ENCODE measurements at regions not wholly inside any gene's neighbourhood (a gene's known extent, or its start where the extent isn't known, plus 50 kb on each side); places are given as distances from the start of the nearest gene placed in this dataset.

DNA sequence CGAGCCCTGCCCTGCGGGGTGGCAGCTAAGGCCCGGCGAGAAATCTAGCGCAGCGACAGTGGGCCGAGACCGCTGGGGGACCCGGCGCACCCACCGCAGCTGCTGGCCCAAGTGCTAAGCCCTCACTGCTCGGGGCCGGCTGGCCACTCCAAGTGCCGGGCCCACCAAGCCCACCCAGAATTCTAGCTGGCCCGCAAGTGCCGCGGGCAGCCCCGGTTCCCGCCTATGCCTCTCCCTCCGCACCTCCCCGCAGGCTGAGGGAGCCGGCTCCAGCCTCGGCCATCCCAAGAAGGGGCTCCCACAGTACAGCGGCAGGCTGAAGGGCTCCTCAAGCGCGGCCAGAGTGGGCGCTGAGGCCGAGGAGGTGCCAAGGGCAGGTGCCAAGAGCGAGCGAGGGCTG is 55.2 kb upstream of the RND3 start:
- no peak overlapping the region for H3K27ac ChIP-seq (ENCODE audit: low read depth, low read length, poor library complexity, severe bottlenecking)
- no peaks in the 10 kb centered on the region for H3K9me2 ChIP-seq (ENCODE audit: low read depth, low read length)
- no peaks in the 10 kb centered on the region for H3K4me1 ChIP-seq (ENCODE audit: insufficient read depth, low read length, severe bottlenecking)
- H2AFZ ChIP-seq (ENCODE audit: low read length): no peak overlapping the region
- H3K9me3 ChIP-seq (ENCODE audit: low read length): no peaks in the 10 kb centered on the region
- no peak overlapping the region for H3K4me3 ChIP-seq (ENCODE audit: low read depth, low read length, poor library complexity, severe bottlenecking)
- no peak overlapping the region for H3K4me2 ChIP-seq (ENCODE audit: low read length)
- H3K9ac ChIP-seq (ENCODE audit: low read length): no peak overlapping the region
- H3K27me3 ChIP-seq (ENCODE audit: insufficient read depth, low read length): no peaks in the 10 kb centered on the region
- TF ChIP-seq EZH2 (IDR thresholded peaks at IDR 0.05; ENCODE audit: borderline replicate concordance, low read length): no peak
- TF ChIP-seq, protein P1, sequence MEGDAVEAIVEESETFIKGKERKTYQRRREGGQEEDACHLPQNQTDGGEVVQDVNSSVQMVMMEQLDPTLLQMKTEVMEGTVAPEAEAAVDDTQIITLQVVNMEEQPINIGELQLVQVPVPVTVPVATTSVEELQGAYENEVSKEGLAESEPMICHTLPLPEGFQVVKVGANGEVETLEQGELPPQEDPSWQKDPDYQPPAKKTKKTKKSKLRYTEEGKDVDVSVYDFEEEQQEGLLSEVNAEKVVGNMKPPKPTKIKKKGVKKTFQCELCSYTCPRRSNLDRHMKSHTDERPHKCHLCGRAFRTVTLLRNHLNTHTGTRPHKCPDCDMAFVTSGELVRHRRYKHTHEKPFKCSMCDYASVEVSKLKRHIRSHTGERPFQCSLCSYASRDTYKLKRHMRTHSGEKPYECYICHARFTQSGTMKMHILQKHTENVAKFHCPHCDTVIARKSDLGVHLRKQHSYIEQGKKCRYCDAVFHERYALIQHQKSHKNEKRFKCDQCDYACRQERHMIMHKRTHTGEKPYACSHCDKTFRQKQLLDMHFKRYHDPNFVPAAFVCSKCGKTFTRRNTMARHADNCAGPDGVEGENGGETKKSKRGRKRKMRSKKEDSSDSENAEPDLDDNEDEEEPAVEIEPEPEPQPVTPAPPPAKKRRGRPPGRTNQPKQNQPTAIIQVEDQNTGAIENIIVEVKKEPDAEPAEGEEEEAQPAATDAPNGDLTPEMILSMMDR (IDR thresholded peaks at IDR 0.05; ENCODE audit: low read length): no peak
- H3F3A ChIP-seq (ENCODE audit: insufficient read depth, low read length): no peaks in the 10 kb centered on the region
- H3K79me2 ChIP-seq (ENCODE audit: insufficient read depth, low read length): no peaks in the 10 kb centered on the region
- no peaks in the 10 kb centered on the region for H4K20me1 ChIP-seq (ENCODE audit: insufficient read depth, low read length)
- H3K36me3 ChIP-seq (ENCODE audit: insufficient read depth, low read length): no peaks in the 10 kb centered on the region

DNA sequence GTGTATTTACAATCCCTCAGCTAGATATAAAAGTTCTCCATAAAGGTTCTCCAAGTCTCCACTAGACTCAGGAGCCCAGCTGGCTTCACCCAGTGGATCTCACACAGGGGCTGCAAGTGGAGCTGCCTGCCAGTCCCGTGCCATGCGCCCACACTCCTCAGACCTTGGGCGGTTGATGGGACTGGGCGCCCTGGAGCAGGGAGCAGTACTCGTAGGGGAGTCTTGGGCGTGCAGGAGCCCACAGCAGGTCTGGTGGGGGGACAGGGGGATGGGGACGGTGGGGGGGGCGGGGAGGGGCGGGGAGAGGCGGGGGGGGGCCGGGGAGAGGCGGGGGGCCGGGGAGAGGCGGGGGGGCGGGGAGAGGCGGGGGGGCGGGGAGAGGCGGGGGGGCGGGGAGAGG is 54.7 kb upstream of the RND3 start:
- Histone ChIP-seq H3K4me1 (ENCODE audit: insufficient read depth, low read length, severe bottlenecking) (no peaks in the 10 kb centered on the region), H3K36me3 (ENCODE audit: insufficient read depth, low read length) (no peaks in the 10 kb centered on the region), H3K27ac (ENCODE audit: low read depth, low read length, poor library complexity, severe bottlenecking) (no peak overlapping the region), H3F3A (ENCODE audit: insufficient read depth, low read length) (no peaks in the 10 kb centered on the region), H3K9me3 (ENCODE audit: low read length) (no peaks in the 10 kb centered on the region), H3K9me2 (ENCODE audit: low read depth, low read length) (no peaks in the 10 kb centered on the region), H3K4me2 (ENCODE audit: low read length) (no peak overlapping the region), H4K20me1 (ENCODE audit: insufficient read depth, low read length) (no peaks in the 10 kb centered on the region), H3K4me3 (ENCODE audit: low read depth, low read length, poor library complexity, severe bottlenecking) (no peak overlapping the region), H3K27me3 (ENCODE audit: insufficient read depth, low read length) (no peaks in the 10 kb centered on the region), H3K9ac (ENCODE audit: low read length) (no peak overlapping the region), H2AFZ (ENCODE audit: low read length) (no peak overlapping the region), H3K79me2 (ENCODE audit: insufficient read depth, low read length) (no peaks in the 10 kb centered on the region)
- TF ChIP-seq EZH2 (IDR thresholded peaks at IDR 0.05; ENCODE audit: borderline replicate concordance, low read length): no peak
- TF ChIP-seq, protein P1 (IDR thresholded peaks at IDR 0.05; ENCODE audit: low read length): no peak

DNA sequence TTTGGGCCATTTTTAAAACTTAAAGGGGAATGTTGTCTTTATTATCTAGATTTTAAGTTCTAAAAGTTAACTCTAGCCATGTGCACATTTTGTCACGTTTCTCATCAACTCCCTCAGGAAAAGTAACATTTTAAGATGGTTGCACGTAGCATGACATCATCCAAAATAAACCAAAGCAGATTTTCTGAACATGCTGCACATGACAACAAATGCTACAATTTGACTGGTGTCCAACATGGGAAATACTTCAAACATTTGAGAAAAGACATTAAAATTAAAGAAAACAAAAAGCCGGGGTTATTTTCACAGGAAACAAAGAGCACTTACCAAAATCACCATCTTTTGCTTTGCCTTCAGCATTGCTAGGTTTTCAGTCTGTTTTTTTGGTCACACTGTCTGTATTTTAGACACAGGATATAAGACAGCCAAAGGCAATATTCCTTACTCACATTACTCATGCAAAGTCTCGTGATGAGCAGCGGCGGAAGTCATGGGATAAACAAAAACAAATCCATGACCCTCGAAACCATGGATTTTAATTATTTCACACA is 51.3 kb upstream of the RND3 start:
- Histone ChIP-seq H3K27ac (ENCODE audit: low read depth, low read length, poor library complexity, severe bottlenecking) (no peak overlapping the region), H3K27me3 (ENCODE audit: insufficient read depth, low read length) (no peaks in the 10 kb centered on the region), H3F3A (ENCODE audit: insufficient read depth, low read length) (no peaks in the 10 kb centered on the region), H3K4me3 (ENCODE audit: low read depth, low read length, poor library complexity, severe bottlenecking) (no peak overlapping the region), H3K9ac (ENCODE audit: low read length) (no peak overlapping the region), H3K4me1 (ENCODE audit: insufficient read depth, low read length, severe bottlenecking) (no peaks in the 10 kb centered on the region), H3K9me3 (ENCODE audit: low read length) (no peaks in the 10 kb centered on the region), H4K20me1 (ENCODE audit: insufficient read depth, low read length) (no peaks in the 10 kb centered on the region), H3K4me2 (ENCODE audit: low read length) (no peak overlapping the region), H3K79me2 (ENCODE audit: insufficient read depth, low read length) (no peaks in the 10 kb centered on the region), H3K9me2 (ENCODE audit: low read depth, low read length) (no peaks in the 10 kb centered on the region), H3K36me3 (ENCODE audit: insufficient read depth, low read length) (no peaks in the 10 kb centered on the region), H2AFZ (ENCODE audit: low read length) (no peak overlapping the region)
- no peak for TF ChIP-seq EZH2 (IDR thresholded peaks at IDR 0.05; ENCODE audit: borderline replicate concordance, low read length)
- TF ChIP-seq, protein P1 (IDR thresholded peaks at IDR 0.05; ENCODE audit: low read length): no peak
